Coronary artery (tissue), 2 donors: ENCODE measurements at regions not wholly inside any gene's neighbourhood (a gene's known extent, or its start where the extent isn't known, plus 50 kb on each side); places are given as distances from the start of the nearest gene placed in this dataset.

ENCODE experiments used
- DNase-seq: peaks from one replicate; pipeline ENCODE4 v3.0.0-alpha.2; 2017; ENCODE audit warnings: low spot score
- H3K27ac ChIP-seq, 2 donors: fragments of 200-600 bp; sonication (generic); one replicate each; pipeline ENCODE4 v1.5.1; 2016 to 2019
- H3K4me3 ChIP-seq: fragments of 200-600 bp; sonication (generic); 2 replicates; pipeline ENCODE4 v1.5.1; 2016; ENCODE audit warnings: mild to moderate bottlenecking, moderate library complexity
- TF ChIP-seq, protein P1 (sequence below): fragments of 200-600 bp; sonication (generic); IDR thresholded peaks from one replicate; pipeline ENCODE4 v1.5.1; 2019; ENCODE audit warnings: antibody characterized with exemption

DNA sequence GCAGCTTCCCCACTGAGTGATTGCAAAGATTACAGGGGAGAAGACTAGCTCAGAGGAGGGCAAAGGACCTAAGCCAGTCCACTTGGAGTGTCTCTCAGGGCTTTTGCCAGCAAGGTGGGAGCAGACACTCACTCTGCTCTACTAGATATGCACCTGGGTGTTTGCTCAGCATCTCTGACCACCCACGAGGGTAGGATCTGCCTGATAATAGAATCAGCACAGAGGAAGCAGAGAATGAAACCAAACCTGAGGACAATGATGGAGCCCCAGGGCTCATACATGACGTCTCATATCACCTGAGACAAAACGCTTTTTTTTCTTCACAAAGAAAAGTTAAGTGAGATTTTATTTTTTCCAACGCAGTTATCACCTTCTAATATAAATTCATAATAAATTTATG is 79.4 kb downstream of the RRAGC start:
- DNase-seq: no peak
- no peak overlapping the region for H3K4me3 ChIP-seq
- TF ChIP-seq, protein P1, sequence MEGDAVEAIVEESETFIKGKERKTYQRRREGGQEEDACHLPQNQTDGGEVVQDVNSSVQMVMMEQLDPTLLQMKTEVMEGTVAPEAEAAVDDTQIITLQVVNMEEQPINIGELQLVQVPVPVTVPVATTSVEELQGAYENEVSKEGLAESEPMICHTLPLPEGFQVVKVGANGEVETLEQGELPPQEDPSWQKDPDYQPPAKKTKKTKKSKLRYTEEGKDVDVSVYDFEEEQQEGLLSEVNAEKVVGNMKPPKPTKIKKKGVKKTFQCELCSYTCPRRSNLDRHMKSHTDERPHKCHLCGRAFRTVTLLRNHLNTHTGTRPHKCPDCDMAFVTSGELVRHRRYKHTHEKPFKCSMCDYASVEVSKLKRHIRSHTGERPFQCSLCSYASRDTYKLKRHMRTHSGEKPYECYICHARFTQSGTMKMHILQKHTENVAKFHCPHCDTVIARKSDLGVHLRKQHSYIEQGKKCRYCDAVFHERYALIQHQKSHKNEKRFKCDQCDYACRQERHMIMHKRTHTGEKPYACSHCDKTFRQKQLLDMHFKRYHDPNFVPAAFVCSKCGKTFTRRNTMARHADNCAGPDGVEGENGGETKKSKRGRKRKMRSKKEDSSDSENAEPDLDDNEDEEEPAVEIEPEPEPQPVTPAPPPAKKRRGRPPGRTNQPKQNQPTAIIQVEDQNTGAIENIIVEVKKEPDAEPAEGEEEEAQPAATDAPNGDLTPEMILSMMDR: no peak
- H3K27ac ChIP-seq: no peak overlapping the region

DNA sequence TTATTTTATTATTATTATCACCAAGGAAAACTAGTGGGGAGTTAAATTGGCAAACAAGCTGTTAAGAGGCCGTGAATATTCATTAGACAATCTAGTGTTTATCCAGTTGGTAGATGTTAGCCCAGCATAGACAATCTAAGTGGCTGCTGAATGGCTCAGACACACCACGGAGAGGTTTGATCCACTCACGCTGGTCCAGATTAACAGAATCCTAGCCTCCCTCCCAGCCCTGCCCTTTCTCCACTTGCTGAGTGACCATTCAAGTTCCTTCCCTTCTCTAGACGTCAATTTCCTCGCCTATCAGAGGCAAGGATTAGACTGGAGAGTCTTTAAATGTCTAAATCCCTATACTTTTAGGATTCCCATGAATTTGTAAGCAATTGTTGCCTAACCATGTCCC is 80.1 kb downstream of the RRAGC start:
- DNase-seq: no peak
- TF ChIP-seq, protein P1: no peak
- H3K27ac ChIP-seq: no peak overlapping the region
- no peak overlapping the region for H3K4me3 ChIP-seq

DNA sequence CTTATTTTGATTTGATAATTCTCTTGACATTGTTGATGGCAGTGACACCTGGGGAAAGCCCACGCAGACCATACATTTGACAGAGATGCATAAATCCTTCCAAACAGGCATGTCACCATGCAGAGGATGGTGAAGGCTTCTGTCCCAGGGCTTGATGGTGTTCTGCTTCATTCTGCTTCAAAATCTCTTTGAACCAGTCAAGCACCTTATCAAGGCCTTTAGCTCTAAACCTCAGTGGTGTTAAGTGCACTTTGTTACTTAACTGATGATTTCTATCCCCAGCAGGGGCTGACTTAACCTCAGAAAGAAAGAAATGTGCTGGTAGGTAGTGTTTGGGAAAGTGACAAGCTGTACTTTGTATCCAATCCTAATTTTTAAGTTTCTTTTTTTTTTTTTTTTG is 81.1 kb downstream of the RRAGC start:
- Histone ChIP-seq H3K4me3 (no peak overlapping the region), H3K27ac (no peak overlapping the region)
- TF ChIP-seq, protein P1: no peak
- DNase-seq: no peak

DNA sequence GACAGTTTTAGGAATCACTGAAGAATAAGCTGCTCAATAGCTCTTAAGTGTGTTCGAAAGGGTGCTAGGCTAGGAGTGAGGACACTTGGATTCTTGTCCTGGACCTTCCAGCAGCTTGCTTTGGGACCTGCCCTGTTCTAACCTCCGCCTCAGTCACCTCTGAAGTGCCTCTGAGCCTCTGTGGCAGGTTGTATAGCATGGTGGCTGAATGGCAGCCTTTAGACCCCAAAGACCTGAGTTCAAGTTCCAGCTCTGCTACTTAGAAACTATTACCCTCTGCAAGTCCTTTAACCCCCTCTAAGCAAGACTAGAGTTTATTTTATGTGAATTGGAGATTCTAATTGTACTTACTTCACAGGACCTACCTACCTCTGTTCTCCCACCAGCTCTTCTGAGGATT is 81.5 kb downstream of the RRAGC start:
- DNase-seq: no peak
- Histone ChIP-seq H3K4me3 (no peak overlapping the region), H3K27ac (no peak overlapping the region)
- TF ChIP-seq, protein P1: no peak

DNA sequence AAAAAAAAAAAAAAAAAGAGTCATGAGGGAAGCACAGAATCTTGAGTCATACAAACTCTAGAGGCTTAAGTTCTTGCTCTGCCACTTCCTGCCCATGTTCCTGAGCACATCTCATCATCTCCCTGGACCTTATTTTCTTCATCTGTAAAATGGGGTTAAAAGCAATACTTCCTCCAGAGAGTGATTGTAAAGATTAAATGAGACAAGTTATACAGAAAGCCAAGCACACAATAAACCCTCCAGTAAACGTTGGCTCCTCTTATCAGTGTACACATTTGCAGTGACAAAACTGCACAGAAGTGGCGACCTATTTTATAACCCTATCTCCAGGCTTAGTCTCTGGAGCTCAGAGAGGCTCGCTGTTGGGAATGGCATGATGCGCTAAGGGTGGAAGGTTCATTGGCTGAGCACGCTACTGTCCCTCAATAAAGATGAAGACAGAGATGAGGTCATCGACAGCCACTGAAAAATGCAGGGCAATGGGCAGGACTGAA is 82.1 kb downstream of the RRAGC start:
- DNase-seq: no peak
- H3K4me3 ChIP-seq: no peak overlapping the region
- TF ChIP-seq, protein P1: no peak
- no peak overlapping the region for H3K27ac ChIP-seq

DNA sequence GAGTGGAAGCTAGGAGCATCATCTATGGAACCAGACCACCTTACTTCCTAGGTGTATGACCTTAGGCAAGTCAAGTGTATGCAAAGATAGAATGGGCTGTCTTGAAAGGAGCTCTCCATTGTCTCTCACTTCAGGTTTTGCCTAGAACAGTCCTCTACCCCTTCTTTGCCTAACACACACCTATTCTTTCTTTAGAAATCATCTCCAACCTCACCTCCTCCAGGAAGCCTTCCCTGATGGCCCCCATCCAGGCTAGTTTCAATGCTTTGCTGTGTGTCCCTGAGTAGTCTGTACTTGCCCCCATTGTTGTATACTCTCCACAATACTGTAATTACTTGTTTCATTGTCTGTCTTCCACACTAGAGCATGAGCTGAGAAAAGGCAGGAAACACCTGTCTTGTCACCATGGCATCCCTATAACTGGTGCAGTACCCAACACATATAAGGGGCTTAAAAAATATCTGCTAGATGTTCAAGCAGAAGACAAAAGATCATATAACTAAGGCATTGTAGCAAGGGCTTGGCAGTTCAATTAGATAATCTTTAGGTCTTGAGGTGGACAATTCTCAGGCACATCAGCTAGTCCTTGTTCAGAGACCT is 83.0 kb downstream of the RRAGC start:
- TF ChIP-seq, protein P1: no peak
- H3K27ac ChIP-seq: no peak overlapping the region
- no peak for DNase-seq
- no peak overlapping the region for H3K4me3 ChIP-seq

DNA sequence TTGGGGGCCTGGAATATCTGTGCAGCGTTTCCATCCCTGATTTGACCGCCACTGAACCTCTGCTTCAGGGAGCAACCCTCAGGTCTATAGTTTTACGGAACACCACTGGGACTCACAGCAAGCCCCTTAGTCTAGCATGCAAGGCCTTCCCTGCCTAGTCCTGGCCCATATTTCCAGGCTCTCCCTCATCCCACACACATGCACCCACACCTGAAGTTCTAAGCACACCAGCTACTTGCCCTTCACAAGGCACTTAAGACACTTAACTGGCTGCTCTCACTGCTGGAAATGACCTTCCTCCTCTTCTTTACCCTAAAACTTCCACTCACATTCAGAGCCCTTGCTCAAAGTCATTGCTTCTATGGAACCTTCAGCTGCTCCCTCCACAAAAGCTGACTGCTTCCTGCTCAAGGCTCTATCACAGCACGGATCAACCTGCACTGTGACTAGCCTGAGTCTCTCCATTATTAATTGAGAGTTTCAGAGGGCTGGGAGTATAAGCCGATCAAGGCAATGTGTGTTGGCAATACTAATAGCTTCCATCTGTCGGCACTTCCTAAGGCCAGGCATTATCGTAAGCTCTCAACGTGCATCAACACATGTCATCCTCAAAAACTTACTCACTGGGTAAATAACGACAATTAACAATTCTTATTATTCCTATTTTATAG is 84.3 kb downstream of the RRAGC start:
- Histone ChIP-seq H3K27ac (no peak overlapping the region), H3K4me3 (no peak overlapping the region)
- no peak for DNase-seq
- TF ChIP-seq, protein P1: no peak
